ENCODE measurements at regions not wholly inside any gene's neighbourhood (a gene's known extent, or its start where the extent isn't known, plus 50 kb on each side); places are given as distances from the start of the nearest gene placed in this dataset.

- H3K9me3 ChIP-seq, result no peaks in the 10 kb centered on the region
- TF ChIP-seq CTCF (IDR thresholded peaks at IDR 0.05) (no peak), POLR2A (IDR thresholded peaks at IDR 0.05) (no peak)
- H3K27ac ChIP-seq, result no peak overlapping the region
- WGBS, 2 donors, result 86% methylated on average over 5 of the region's 5 CpGs
- H3K4me1 ChIP-seq, result no peaks in the 10 kb centered on the region
- no peaks in the 10 kb centered on the region for H3K27me3 ChIP-seq
- H3K4me3 ChIP-seq, result no peak overlapping the region
- DNase-seq, result no peak
- intact Hi-C loops (cut with DNase I; ENCODE audit: low total_unique reads), result no loop called here
- no peaks in the 10 kb centered on the region for H3K36me3 ChIP-seq (ENCODE audit: low read depth, missing control alignments)
Measured at GRCh38 chr9:27870404-27870803, 297.1 kb upstream of the C9orf72 start.

GRCh38 chr9:27880156-27880555 lies 306.9 kb upstream of the C9orf72 start:
- WGBS, 2 donors, result 59 to 60% methylated on average over 3 of the region's 3 CpGs
- intact Hi-C loops (cut with DNase I; ENCODE audit: low total_unique reads), result no loop called here
- no peaks in the 10 kb centered on the region for H3K4me1 ChIP-seq
- H3K27ac ChIP-seq, result no peak overlapping the region
- DNase-seq, result no peak
- no peak overlapping the region for H3K4me3 ChIP-seq
- H3K36me3 ChIP-seq (ENCODE audit: low read depth, missing control alignments), result no peaks in the 10 kb centered on the region
- H3K27me3 ChIP-seq, result no peaks in the 10 kb centered on the region
- no peaks in the 10 kb centered on the region for H3K9me3 ChIP-seq
- no peak for TF ChIP-seq CTCF (IDR thresholded peaks at IDR 0.05)
- no peak for TF ChIP-seq POLR2A (IDR thresholded peaks at IDR 0.05)

GRCh38 chr9:27880635-27881034 lies 307.4 kb upstream of the C9orf72 start:
- H3K36me3 ChIP-seq (ENCODE audit: low read depth, missing control alignments), result no peaks in the 10 kb centered on the region
- TF ChIP-seq CTCF (IDR thresholded peaks at IDR 0.05) (no peak), POLR2A (IDR thresholded peaks at IDR 0.05) (no peak)
- no peak overlapping the region for H3K4me3 ChIP-seq
- H3K9me3 ChIP-seq, result no peaks in the 10 kb centered on the region
- DNase-seq, result no peak
- WGBS, 2 donors, result 80 to 91% methylated on average over 3 of the region's 3 CpGs
- H3K27ac ChIP-seq, result no peak overlapping the region
- intact Hi-C loops (cut with DNase I; ENCODE audit: low total_unique reads), result no loop called here
- H3K4me1 ChIP-seq, result no peaks in the 10 kb centered on the region
- H3K27me3 ChIP-seq, result no peaks in the 10 kb centered on the region

GRCh38 chr9:27888661-27889295 lies 315.5 kb upstream of the C9orf72 start:
- Histone ChIP-seq H3K9me3 (no peaks in the 10 kb centered on the region), H3K36me3 (ENCODE audit: low read depth, missing control alignments) (no peaks in the 10 kb centered on the region), H3K4me3 (no peak overlapping the region), H3K4me1 (no peaks in the 10 kb centered on the region), H3K27me3 (no peaks in the 10 kb centered on the region), H3K27ac (no peak overlapping the region)
- peak; percentile 60 for DNase-seq
- TF ChIP-seq POLR2A (IDR thresholded peaks at IDR 0.05) (no peak), CTCF (IDR thresholded peaks at IDR 0.05) (peak in 2 of 3 experiments; percentile 46 to 59)
- intact Hi-C loops (cut with DNase I; ENCODE audit: low total_unique reads), result no loop called here
- WGBS, 2 donors, result 79 to 81% methylated on average over 2 of the region's 2 CpGs

- Histone ChIP-seq H3K4me3 (no peak overlapping the region), H3K4me1 (no peaks in the 10 kb centered on the region), H3K9me3 (no peaks in the 10 kb centered on the region), H3K36me3 (ENCODE audit: low read depth, missing control alignments) (no peaks in the 10 kb centered on the region), H3K27ac (no peak overlapping the region), H3K27me3 (no peaks in the 10 kb centered on the region)
- WGBS, 2 donors, result 78 to 91% methylated on average over 1 of the region's 1 CpG
- no peak for TF ChIP-seq CTCF (IDR thresholded peaks at IDR 0.05)
- intact Hi-C loops (cut with DNase I; ENCODE audit: low total_unique reads), result no loop called here
- no peak for DNase-seq
Measured at GRCh38 chr9:27924502-27924901, 351.2 kb upstream of the C9orf72 start.

All from testis (tissue), 2 donors.